IMR-90 (cell line): ENCODE measurements at regions not wholly inside any gene's neighbourhood (a gene's known extent, or its start where the extent isn't known, plus 50 kb on each side); places are given as distances from the start of the nearest gene placed in this dataset.
A peak's percentile ranks its signal among the peaks of the same experiment; 100 is the strongest.

ENCODE experiments used
- ATAC-seq: fragments of 200-7000 bp; cut with Tn5 transposase; 2 replicates; pipeline ENCODE4 v1.9.1; 2020; ENCODE audit warnings: low read depth, mild to moderate bottlenecking, moderate library complexity
- BruUV-seq: library from RNA; stranded (reverse); fragments of 400-500 nt; replicated peaks from 2 replicates; lab custom pipeline; 2021; lab: Mats Ljungman, UMichigan
- CTCF ChIA-PET: fragments of 300-600 bp; formaldehyde crosslinking; extraction: SDS; loops from one replicate; lab custom pipeline; 2021; ENCODE audit warnings: antibody characterized with exemption; lab: Yijun Ruan, JAX
- POLR2A ChIA-PET: fragments of 300-600 bp; sonication (Branson Sonifier 250); formaldehyde crosslinking; loops from one replicate; lab custom pipeline; 2022; ENCODE audit warnings: antibody characterized with exemption; ENCODE audit not compliant: unreplicated experiment; lab: Charles Lee
- DNase-seq: peaks from one replicate; pipeline ENCODE4 v3.0.0; 2013
- H2AFZ ChIP-seq: replicated peaks from 2 replicates; pipeline ENCODE3; 2013; ENCODE audit warnings: low read length, mild to moderate bottlenecking; ENCODE audit not compliant: poor library complexity
- H2AK5ac ChIP-seq: 2 replicates; pipeline ENCODE4 v1.6.1; 2013; ENCODE audit warnings: low read depth, low read length, inconsistent platforms
- H2AK9ac ChIP-seq: replicated peaks from 2 replicates; pipeline ENCODE3; 2013; ENCODE audit warnings: mild to moderate bottlenecking, low read depth, low read length, moderate library complexity; ENCODE audit not compliant: poor library complexity
- H2BK120ac ChIP-seq: 2 replicates; pipeline ENCODE4 v1.6.1; 2013; ENCODE audit warnings: low read depth, low read length, inconsistent platforms
- H2BK15ac ChIP-seq: 3 replicates; pipeline ENCODE4 v1.6.1; 2013; ENCODE audit warnings: low read depth, low read length, inconsistent platforms
- H2BK20ac ChIP-seq: 2 replicates; pipeline ENCODE4 v1.6.1; 2013; ENCODE audit warnings: low read depth, mild to moderate bottlenecking, inconsistent platforms, low read length, moderate library complexity
- H2BK5ac ChIP-seq: 2 replicates; pipeline ENCODE4 v1.6.1; 2013; ENCODE audit warnings: mild to moderate bottlenecking, low read depth, low read length, inconsistent platforms; ENCODE audit not compliant: poor library complexity, severe bottlenecking
- H3K14ac ChIP-seq: replicated peaks from 2 replicates; pipeline ENCODE4 v1.6.1; 2013; ENCODE audit warnings: low read depth, low read length, inconsistent platforms
- H3K18ac ChIP-seq: 2 replicates; pipeline ENCODE4 v1.6.1; 2013; ENCODE audit warnings: low read depth, low read length, control low read depth
- H3K23ac ChIP-seq: 2 replicates; pipeline ENCODE4 v1.6.1; 2013; ENCODE audit warnings: low read depth, low read length, inconsistent platforms
- H3K27ac ChIP-seq: 2 replicates; pipeline ENCODE4 v1.5.1; 2013; ENCODE audit warnings: mild to moderate bottlenecking, control low read depth, low read length; ENCODE audit not compliant: insufficient read depth
- H3K27me3 ChIP-seq: 2 replicates; pipeline ENCODE4 v1.6.1; 2013; ENCODE audit warnings: low read length; ENCODE audit not compliant: control insufficient read depth, insufficient read depth
- H3K36me3 ChIP-seq: 2 replicates; pipeline ENCODE4 v1.6.1; 2013; ENCODE audit warnings: low read length, mixed read lengths; ENCODE audit not compliant: control insufficient read depth, insufficient read depth
- H3K4ac ChIP-seq: 2 replicates; pipeline ENCODE4 v1.6.1; 2013; ENCODE audit warnings: low read depth, low read length, inconsistent platforms
- H3K4me1 ChIP-seq: 2 replicates; pipeline ENCODE4 v1.6.1; 2013; ENCODE audit warnings: low read length, mixed read lengths; ENCODE audit not compliant: control insufficient read depth, insufficient read depth
- H3K4me2 ChIP-seq: 2 replicates; pipeline ENCODE4 v1.6.1; 2013; ENCODE audit warnings: low read depth, mild to moderate bottlenecking, control low read depth, low read length, moderate library complexity
- H3K4me3 ChIP-seq: 2 replicates; pipeline ENCODE4 v1.5.1; 2013; ENCODE audit warnings: low read depth, mild to moderate bottlenecking, control low read depth, low read length, moderate library complexity; ENCODE audit not compliant: insufficient read depth
- H3K56ac ChIP-seq: 2 replicates; pipeline ENCODE4 v1.6.1; 2013; ENCODE audit warnings: low read length, inconsistent platforms; ENCODE audit not compliant: insufficient read depth; ENCODE audit errors: extremely low read depth
- H3K79me1 ChIP-seq, 2 experiments: 2 replicates each; pipeline ENCODE4 v1.6.1; 2013; ENCODE audit warnings: low read length in 2 of 2, inconsistent platforms in 1 of 2, low read depth in 1 of 2
- H3K9ac ChIP-seq: 2 replicates; pipeline ENCODE4 v1.6.1; 2013; ENCODE audit warnings: low read depth, low read length, control low read depth
- H3K9me1 ChIP-seq: 2 replicates; pipeline ENCODE4 v1.6.1; 2013; ENCODE audit warnings: low read length, inconsistent platforms; ENCODE audit not compliant: insufficient read depth
- H3K9me3 ChIP-seq: 2 replicates; pipeline ENCODE4 v1.6.1; 2013; ENCODE audit warnings: low read length; ENCODE audit not compliant: control insufficient read depth, insufficient read depth
- H4K20me1 ChIP-seq: 2 replicates; pipeline ENCODE4 v1.6.1; 2013; ENCODE audit warnings: low read length, inconsistent platforms; ENCODE audit not compliant: insufficient read depth
- H4K5ac ChIP-seq: 2 replicates; pipeline ENCODE4 v1.6.1; 2013; ENCODE audit warnings: mild to moderate bottlenecking, low read depth, low read length, control low read depth
- H4K8ac ChIP-seq, 2 experiments: 2 replicates each; pipeline ENCODE4 v1.6.1; 2013; ENCODE audit warnings: low read depth in 2 of 2, low read length in 2 of 2, control low read depth in 1 of 2, inconsistent platforms in 1 of 2
- H4K91ac ChIP-seq: 2 replicates; pipeline ENCODE4 v1.6.1; 2013; ENCODE audit warnings: low read depth, low read length, inconsistent platforms; ENCODE audit not compliant: insufficient read depth
- BHLHE40 ChIP-seq: fragments of 150-350 bp; IDR thresholded peaks from 2 replicates; pipeline ENCODE4 v1.6.1; 2016; ENCODE audit warnings: mild to moderate bottlenecking, low read depth, low read length
- ELK1 ChIP-seq: fragments of 150-350 bp; IDR thresholded peaks from 2 replicates; pipeline ENCODE4 v1.6.1; 2016; ENCODE audit warnings: low read depth, mild to moderate bottlenecking, low read length, moderate library complexity, borderline replicate concordance
- MAFK ChIP-seq: IDR thresholded peaks from 2 replicates; pipeline ENCODE4 v1.6.1; 2012; ENCODE audit warnings: low read depth, low read length, improper control_type of control experiment
- MAZ ChIP-seq: IDR thresholded peaks from 2 replicates; pipeline ENCODE4 v1.6.1; 2012; ENCODE audit warnings: low read depth, mild to moderate bottlenecking, low read length, improper control_type of control experiment, moderate library complexity, borderline replicate concordance
- MXI1 ChIP-seq: IDR thresholded peaks from 2 replicates; pipeline ENCODE4 v1.6.1; 2012; ENCODE audit warnings: low read depth, mild to moderate bottlenecking, low read length, moderate library complexity, borderline replicate concordance
- NFE2L2 ChIP-seq: fragments of 150-350 bp; IDR thresholded peaks from 2 replicates; pipeline ENCODE4 v1.6.1; 2016; ENCODE audit warnings: low read depth, mild to moderate bottlenecking, low read length
- POLR2A ChIP-seq: IDR thresholded peaks from 2 replicates; pipeline ENCODE4 v1.6.1; 2012; ENCODE audit warnings: mild to moderate bottlenecking, low read depth, low read length
- RAD21 ChIP-seq: IDR thresholded peaks from 2 replicates; pipeline ENCODE4 v1.6.1; 2012; ENCODE audit warnings: low read length, improper control_type of control experiment
- SMC3 ChIP-seq: fragments of 150-350 bp; IDR thresholded peaks from 2 replicates; pipeline ENCODE4 v1.6.1; 2016; ENCODE audit warnings: low read depth, mild to moderate bottlenecking, antibody characterized with exemption, low read length, moderate library complexity
- USF2 ChIP-seq: fragments of 150-350 bp; IDR thresholded peaks from 2 replicates; pipeline ENCODE4 v1.6.1; 2017; ENCODE audit warnings: mild to moderate bottlenecking, antibody characterized with exemption, low read length, low read depth
- WGBS, 2 experiments: methylation state at CpG; one replicate each; pipeline versions ENCODE4 v1.1.5 to v1.1.7; 2013; ENCODE audit warnings: missing lambda C conversion rate in 2 of 2; ENCODE audit not compliant: insufficient read length in 1 of 2; ENCODE audit errors: extremely low coverage in 2 of 2; 5-methylcytosine and 5-hydroxymethylcytosine counted together
- dilution Hi-C: fragments of 300-500 bp; cut with HindIII; formaldehyde crosslinking; loops from one replicate; pipeline ENCODE4 v1.14.3; 2018; ENCODE audit warnings: low sequenced_read_pairs; ENCODE audit not compliant: unreplicated experiment
- in situ Hi-C: fragments of 300-500 bp; cut with MboI; formaldehyde crosslinking; loops from 3 replicates; pipeline ENCODE4 v1.14.3; 2019; ENCODE audit warnings: low sequenced_read_pairs, inconsistent platforms, mixed read lengths
- intact Hi-C: fragments of 100-400 bp; cut with micrococcal nuclease; formaldehyde crosslinking; loops from 2 replicates; pipeline ENCODE4 v1.10.0; 2022

GRCh38 chr5:101393795-101394450, 490.8 kb upstream of the ST8SIA4 start:
- H2AK5ac ChIP-seq, result no peak overlapping the region
- H2BK120ac ChIP-seq, result no peak overlapping the region
- no peaks in the 10 kb centered on the region for H3K79me1 ChIP-seq
- no peak overlapping the region for H2BK15ac ChIP-seq
- H3K4me3 ChIP-seq, result no peak overlapping the region
- no peak overlapping the region for H4K8ac ChIP-seq
- H3K56ac ChIP-seq, result no peak overlapping the region
- no peak overlapping the region for H3K9ac ChIP-seq
- H2AK9ac ChIP-seq, result no peak overlapping the region
- dilution Hi-C loops (no loop called here), intact Hi-C loops (no loop called here), in situ Hi-C loops (loop anchor here (25.0 kb wide), 1 partner anchor 957 kb away; no protein-coding TSS in a partner anchor)
- no peak overlapping the region for H3K18ac ChIP-seq
- no peak overlapping the region for H3K27ac ChIP-seq
- H3K9me1 ChIP-seq, result no peaks in the 10 kb centered on the region
- DNase-seq, result peak; percentile 0
- no peak overlapping the region for H3K4me2 ChIP-seq
- no peaks in the 10 kb centered on the region for H3K36me3 ChIP-seq
- H2BK20ac ChIP-seq, result no peak overlapping the region
- no peak overlapping the region for H4K91ac ChIP-seq
- H3K9me3 ChIP-seq, result no peaks in the 10 kb centered on the region
- H2AFZ ChIP-seq, result no peak overlapping the region
- H3K14ac ChIP-seq, result no peak overlapping the region
- no peak overlapping the region for H2BK5ac ChIP-seq
- no peaks in the 10 kb centered on the region for H3K27me3 ChIP-seq
- no peaks in the 10 kb centered on the region for H3K4me1 ChIP-seq
- POLR2A ChIA-PET, result no interaction called here
- 14% methylated on average over 1 of the region's 5 CpGs; no CpG with 5 or more reads in 1 of the 2 experiments for WGBS, 2 experiments
- no peak overlapping the region for H3K4ac ChIP-seq
- no peak overlapping the region for H3K23ac ChIP-seq
- no TSS peak for BruUV-seq
- no peak for ATAC-seq
- CTCF ChIA-PET, result no interaction called here
- H4K20me1 ChIP-seq, result no peaks in the 10 kb centered on the region
- TF ChIP-seq BHLHE40, result no peak
- TF ChIP-seq USF2, result no peak
- no peak for TF ChIP-seq RAD21
- TF ChIP-seq POLR2A, result no peak
- TF ChIP-seq ELK1, result no peak
- no peak for TF ChIP-seq MAFK
- no peak for TF ChIP-seq MAZ
- no peak for TF ChIP-seq NFE2L2
- TF ChIP-seq SMC3, result no peak
- TF ChIP-seq MXI1, result no peak
- H4K5ac ChIP-seq, result no peak overlapping the region
